OCI-LY3 (cell line): ENCODE measurements at regions not wholly inside any gene's neighbourhood (a gene's known extent, or its start where the extent isn't known, plus 50 kb on each side); places are given as distances from the start of the nearest gene placed in this dataset.

Source experiments
- H2AFZ ChIP-seq: fragments of 200-600, 300-600 bp; shearing (Covaris generic); 2 replicates; pipeline ENCODE4 v1.6.0; 2014; ENCODE audit warnings: antibody characterized with exemption, low read depth, low read length
- H3K27ac ChIP-seq: fragments of 200-600, 300-600 bp; sonication (generic); 2 replicates; pipeline ENCODE4 v1.5.1; 2014; ENCODE audit warnings: mild to moderate bottlenecking, low read length, moderate library complexity, mixed read lengths
- H3K27me3 ChIP-seq: fragments of 200-600, 300-600 bp; sonication (generic); 2 replicates; pipeline ENCODE4 v1.6.1; 2014; ENCODE audit warnings: low read depth, low read length, mixed read lengths
- H3K36me3 ChIP-seq: fragments of 200-600, 300-600 bp; sonication (generic); replicated peaks from 2 replicates; pipeline ENCODE3; 2014; ENCODE audit warnings: low read depth, low read length, mixed read lengths
- H3K4me1 ChIP-seq: fragments of 300-600, 200-600 bp; sonication (generic); 2 replicates; pipeline ENCODE4 v1.6.1; 2014; ENCODE audit warnings: low read length, mixed read lengths
- H3K4me2 ChIP-seq: fragments of 200-600, 300-600 bp; sonication (generic); 2 replicates; pipeline ENCODE4 v1.6.1; 2014; ENCODE audit warnings: low read length, mixed read lengths
- H3K4me3 ChIP-seq: fragments of 300-600, 200-600 bp; sonication (generic); 2 replicates; pipeline ENCODE4 v1.5.1; 2014; ENCODE audit warnings: antibody characterized with exemption, mild to moderate bottlenecking, low read length, moderate library complexity
- H3K79me2 ChIP-seq: fragments of 300-600, 200-600 bp; shearing (Covaris generic); 2 replicates; pipeline ENCODE4 v1.6.1; 2014; ENCODE audit warnings: mild to moderate bottlenecking, low read length, mixed read lengths
- H3K9ac ChIP-seq: fragments of 300-600, 200-600 bp; shearing (Covaris generic); 2 replicates; pipeline ENCODE4 v1.6.0; 2014; ENCODE audit warnings: mild to moderate bottlenecking, low read length, moderate library complexity
- H3K9me3 ChIP-seq: fragments of 200-600, 300-600 bp; shearing (Covaris generic); 2 replicates; pipeline ENCODE4 v1.6.1; 2014; ENCODE audit warnings: low read length, mixed read lengths; ENCODE audit not compliant: insufficient read depth
- H4K20me1 ChIP-seq: fragments of 200-600, 300-600 bp; sonication (generic); 2 replicates; pipeline ENCODE4 v1.6.1; 2016; ENCODE audit warnings: low read length, mixed read lengths; ENCODE audit not compliant: insufficient read depth
- EZH2phosphoT487 ChIP-seq: fragments of 200-600 bp; shearing (Covaris generic); IDR thresholded peaks from 2 replicates; pipeline ENCODE4 v1.6.1; 2018; ENCODE audit warnings: antibody characterized with exemption, mixed run types, low read depth
- TF ChIP-seq, protein P1 (sequence below): fragments of 200-600, 300-600 bp; sonication (generic); IDR thresholded peaks from 2 replicates; pipeline ENCODE4 v1.5.1; 2014; ENCODE audit warnings: antibody characterized with exemption, low read length, low read depth

DNA sequence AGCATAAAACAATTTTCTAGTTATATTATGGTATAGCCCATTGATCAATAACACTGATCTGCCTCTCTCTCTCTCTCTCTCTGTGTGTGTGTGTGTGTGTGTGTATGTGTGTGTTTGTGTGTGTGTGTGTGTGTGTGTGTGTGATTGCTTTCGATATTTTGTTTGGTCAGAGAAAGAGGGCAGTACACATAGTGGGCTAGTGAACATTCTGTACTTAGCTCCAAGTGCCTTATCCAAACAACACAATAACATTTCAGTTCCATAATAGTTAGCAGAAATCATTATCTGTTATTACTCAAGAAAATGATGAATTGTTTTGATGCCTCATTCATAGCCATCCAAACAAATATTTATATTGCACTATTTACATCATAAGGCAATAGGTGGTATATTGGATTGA lies 979.1 kb upstream of the CITED2 start:
- Histone ChIP-seq H3K9me3 (no peaks in the 10 kb centered on the region), H3K4me2 (no peak overlapping the region), H3K79me2 (no peaks in the 10 kb centered on the region), H3K4me1 (no peaks in the 10 kb centered on the region), H3K27me3 (no peaks in the 10 kb centered on the region), H3K9ac (no peak overlapping the region), H3K36me3 (no peaks in the 10 kb centered on the region), H4K20me1 (no peaks in the 10 kb centered on the region), H3K4me3 (no peak overlapping the region), H2AFZ (no peak overlapping the region), H3K27ac (no peak overlapping the region)
- TF ChIP-seq, protein P1, sequence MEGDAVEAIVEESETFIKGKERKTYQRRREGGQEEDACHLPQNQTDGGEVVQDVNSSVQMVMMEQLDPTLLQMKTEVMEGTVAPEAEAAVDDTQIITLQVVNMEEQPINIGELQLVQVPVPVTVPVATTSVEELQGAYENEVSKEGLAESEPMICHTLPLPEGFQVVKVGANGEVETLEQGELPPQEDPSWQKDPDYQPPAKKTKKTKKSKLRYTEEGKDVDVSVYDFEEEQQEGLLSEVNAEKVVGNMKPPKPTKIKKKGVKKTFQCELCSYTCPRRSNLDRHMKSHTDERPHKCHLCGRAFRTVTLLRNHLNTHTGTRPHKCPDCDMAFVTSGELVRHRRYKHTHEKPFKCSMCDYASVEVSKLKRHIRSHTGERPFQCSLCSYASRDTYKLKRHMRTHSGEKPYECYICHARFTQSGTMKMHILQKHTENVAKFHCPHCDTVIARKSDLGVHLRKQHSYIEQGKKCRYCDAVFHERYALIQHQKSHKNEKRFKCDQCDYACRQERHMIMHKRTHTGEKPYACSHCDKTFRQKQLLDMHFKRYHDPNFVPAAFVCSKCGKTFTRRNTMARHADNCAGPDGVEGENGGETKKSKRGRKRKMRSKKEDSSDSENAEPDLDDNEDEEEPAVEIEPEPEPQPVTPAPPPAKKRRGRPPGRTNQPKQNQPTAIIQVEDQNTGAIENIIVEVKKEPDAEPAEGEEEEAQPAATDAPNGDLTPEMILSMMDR, result no peak
- no peak for TF ChIP-seq EZH2phosphoT487

DNA sequence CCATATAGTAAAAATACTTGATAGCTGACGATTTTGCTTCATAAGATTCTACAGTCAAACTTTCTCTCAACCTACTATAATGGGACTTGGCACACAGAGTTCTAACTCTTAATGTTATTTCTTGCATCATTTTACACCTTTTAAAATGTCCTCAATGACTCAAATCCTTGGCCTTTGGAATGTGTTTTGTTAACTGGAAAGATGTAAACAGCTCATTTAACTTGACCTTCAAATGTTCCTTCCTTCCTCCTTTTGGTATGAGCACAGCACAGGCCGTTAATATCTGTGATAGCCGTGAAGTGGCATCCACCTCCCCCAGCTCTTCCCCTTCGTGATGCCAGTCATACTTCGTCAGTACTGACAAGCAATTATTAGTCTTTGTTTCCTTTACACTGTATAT lies 972.0 kb upstream of the CITED2 start:
- H2AFZ ChIP-seq, result peak overlapping the region; percentile 46; the same call in 1 of the 2 replicates

DNA sequence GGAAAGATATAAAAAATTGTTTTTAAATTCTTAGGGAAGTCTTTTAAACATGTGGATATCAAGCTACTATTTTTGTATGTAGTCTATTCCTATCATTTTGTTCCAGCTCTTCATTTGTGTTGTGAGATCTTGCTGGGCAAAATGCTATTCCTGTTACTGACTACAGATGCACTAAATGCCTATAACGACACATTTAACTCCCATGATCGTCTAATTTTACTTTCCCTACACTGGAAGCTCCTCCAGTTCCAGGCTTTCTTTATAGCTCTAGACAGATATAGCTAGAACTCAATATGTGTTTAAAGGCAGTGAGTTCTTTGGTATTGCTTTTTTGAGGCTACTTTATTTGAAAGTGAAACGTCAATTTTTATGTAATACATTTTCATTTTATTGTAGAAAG lies 971.5 kb upstream of the CITED2 start:
- Histone ChIP-seq H3K27ac (no peak overlapping the region), H3K9ac (no peak overlapping the region), H3K79me2 (no peaks in the 10 kb centered on the region), H3K4me1 (peaks cover 11% of the 10 kb centered on the region), H4K20me1 (no peaks in the 10 kb centered on the region), H2AFZ (0 out of 2 replicates have a peak overlapping the region, but pooled peaks have one; percentile 46), H3K9me3 (no peaks in the 10 kb centered on the region), H3K4me2 (no peak overlapping the region; the same call in 1 of the 2 replicates), H3K4me3 (no peak overlapping the region), H3K36me3 (no peaks in the 10 kb centered on the region), H3K27me3 (no peaks in the 10 kb centered on the region)
- no peak for TF ChIP-seq EZH2phosphoT487
- TF ChIP-seq, protein P1, result no peak

More for the DNA sequence above, 972.0 kb upstream of the CITED2 start:
- no peaks in the 10 kb centered on the region for H4K20me1 ChIP-seq
- H3K9me3 ChIP-seq, result no peaks in the 10 kb centered on the region
- H3K9ac ChIP-seq, result no peak overlapping the region
- H3K27ac ChIP-seq, result no peak overlapping the region
- peaks cover 6% of the 10 kb centered on the region for H3K4me1 ChIP-seq
- TF ChIP-seq, protein P1, result no peak
- TF ChIP-seq EZH2phosphoT487, result no peak
- H3K36me3 ChIP-seq, result no peaks in the 10 kb centered on the region
- H3K4me3 ChIP-seq, result no peak overlapping the region
- no peaks in the 10 kb centered on the region for H3K27me3 ChIP-seq
- H3K4me2 ChIP-seq, result no peak overlapping the region
- no peaks in the 10 kb centered on the region for H3K79me2 ChIP-seq

DNA sequence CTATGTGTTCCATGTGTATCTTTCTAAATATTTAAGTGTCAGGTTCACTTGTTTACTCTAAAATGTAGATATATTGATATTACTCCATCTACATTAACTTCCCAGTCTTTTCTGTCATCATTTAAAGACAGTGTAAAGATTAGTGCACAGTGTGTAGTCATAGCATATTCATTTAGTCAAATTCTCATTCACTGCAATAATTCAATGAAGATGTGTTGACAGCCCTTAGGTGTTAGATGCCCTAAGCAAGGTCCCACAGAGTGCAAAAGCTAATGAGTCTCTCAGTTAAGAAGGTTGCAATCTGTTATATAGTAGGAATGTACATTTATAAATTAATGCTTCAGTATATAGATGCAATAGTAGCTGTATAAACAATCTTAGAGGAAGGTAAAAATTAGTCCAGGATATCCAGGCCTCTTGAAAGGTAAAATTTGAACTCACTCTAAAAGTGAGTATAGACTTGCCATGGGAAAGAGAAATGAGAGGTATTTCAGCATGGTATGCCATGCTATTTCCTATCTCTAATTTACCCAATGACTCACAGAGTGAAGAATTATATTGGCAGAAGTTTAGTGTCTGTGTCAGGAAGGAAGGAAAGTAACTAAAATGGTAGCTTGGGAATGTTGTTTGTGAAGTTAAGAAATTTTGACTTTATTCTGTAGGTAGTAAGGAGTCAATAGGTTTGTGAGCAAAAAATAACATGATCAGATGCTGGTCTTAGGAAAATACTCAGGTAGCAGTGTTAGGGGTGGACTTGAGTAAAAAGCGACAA lies 969.9 kb upstream of the CITED2 start:
- TF ChIP-seq EZH2phosphoT487, result no peak
- TF ChIP-seq, protein P1, result no peak
- H3K36me3 ChIP-seq, result no peaks in the 10 kb centered on the region
- no peaks in the 10 kb centered on the region for H4K20me1 ChIP-seq
- H2AFZ ChIP-seq, result no peak overlapping the region
- H3K4me1 ChIP-seq, result peaks cover 20% of the 10 kb centered on the region
- no peaks in the 10 kb centered on the region for H3K27me3 ChIP-seq
- no peak overlapping the region for H3K27ac ChIP-seq
- H3K79me2 ChIP-seq, result no peaks in the 10 kb centered on the region
- no peak overlapping the region for H3K9ac ChIP-seq
- no peak overlapping the region for H3K4me2 ChIP-seq
- H3K4me3 ChIP-seq, result no peak overlapping the region
- H3K9me3 ChIP-seq, result no peaks in the 10 kb centered on the region
